HEK293 (cell line): ENCODE measurements at regions not wholly inside any gene's neighbourhood (a gene's known extent, or its start where the extent isn't known, plus 50 kb on each side); places are given as distances from the start of the nearest gene placed in this dataset.

Experiments used
- CTCF ChIA-PET: fragments of 350-600 bp; formaldehyde crosslinking; extraction: SDS; loops from one replicate; lab custom pipeline; 2021; ENCODE audit warnings: antibody characterized with exemption; lab: Yijun Ruan, JAX
- POLR2A ChIA-PET: fragments of 300-600 bp; formaldehyde crosslinking; extraction: SDS; loops from one replicate; lab custom pipeline; 2020; ENCODE audit warnings: antibody characterized with exemption, inconsistent platforms; lab: Yijun Ruan, JAX
- H3K27ac ChIP-seq: fragments of 200-500 bp; sonication (Bioruptor generic); 2 replicates; pipeline ENCODE4 v1.5.1; 2014; ENCODE audit warnings: low read depth, low read length, control low read depth, inconsistent platforms; ENCODE audit errors: extremely low read depth
- H3K36me3 ChIP-seq, 2 experiments: fragments of 200-500 bp in 1 of 2; sonication (Bioruptor generic) in 1 of 2; 1 replicate in 1 of 2; 2 replicates in 1 of 2; pipeline ENCODE4 v1.5.1; 2014 to 2017; ENCODE audit warnings: inconsistent platforms in 2 of 2, low read length in 2 of 2; ENCODE audit not compliant: control insufficient read depth in 2 of 2, insufficient read depth in 1 of 2
- H3K4me1 ChIP-seq: fragments of 200-500 bp; sonication (Bioruptor generic); 2 replicates; pipeline ENCODE4 v1.5.1; 2014; ENCODE audit warnings: mild to moderate bottlenecking, low read length, inconsistent platforms; ENCODE audit not compliant: control insufficient read depth, insufficient read depth
- H3K4me3 ChIP-seq: 2 replicates; pipeline ENCODE4 v1.5.1; 2011; ENCODE audit warnings: low read depth, mild to moderate bottlenecking, control low read depth, low read length, moderate library complexity
- H3K9me3 ChIP-seq: fragments of 200-500 bp; sonication (Bioruptor generic); 2 replicates; pipeline ENCODE4 v1.5.1; 2014; ENCODE audit warnings: low read depth, low read length, inconsistent platforms; ENCODE audit not compliant: control insufficient read depth, insufficient read depth
- FEZF1 ChIP-seq: fragments of 450-650 bp; formaldehyde crosslinking; IDR thresholded peaks from 2 replicates; pipeline ENCODE4 v1.5.1; 2016; ENCODE audit warnings: missing biosample characterization, missing genetic modification characterization
- GLIS1 ChIP-seq: fragments of 450-650 bp; formaldehyde crosslinking; IDR thresholded peaks from 2 replicates; pipeline ENCODE4 v1.5.1; 2016; ENCODE audit warnings: missing biosample characterization, missing genetic modification characterization
- IKZF3 ChIP-seq: fragments of 450-650 bp; IDR thresholded peaks from 2 replicates; pipeline ENCODE4 v1.5.0; 2018; ENCODE audit warnings: missing biosample characterization, mild to moderate bottlenecking, missing genetic modification characterization, moderate library complexity
- KLF17 ChIP-seq: fragments of 450-650 bp; formaldehyde crosslinking; IDR thresholded peaks from 2 replicates; pipeline ENCODE4 v1.5.1; 2016; ENCODE audit warnings: missing biosample characterization, missing genetic modification characterization
- PBX3 ChIP-seq: sonication (generic); formaldehyde crosslinking; IDR thresholded peaks from 2 replicates; pipeline ENCODE4 v1.8.1; 2022; ENCODE audit warnings: mild to moderate bottlenecking, moderate library complexity, missing genetic modification reagents
- PRDM2 ChIP-seq: fragments of 450-650 bp; formaldehyde crosslinking; IDR thresholded peaks from 2 replicates; pipeline ENCODE4 v1.5.1; 2016; ENCODE audit warnings: missing biosample characterization, missing genetic modification characterization, borderline replicate concordance
- RBAK ChIP-seq: fragments of 450-650 bp; formaldehyde crosslinking; IDR thresholded peaks from 2 replicates; pipeline ENCODE4 v1.5.1; 2016; ENCODE audit warnings: missing biosample characterization, missing genetic modification characterization
- SCRT2 ChIP-seq: fragments of 450-650 bp; formaldehyde crosslinking; IDR thresholded peaks from 2 replicates; pipeline ENCODE4 v1.5.1; 2016; ENCODE audit warnings: missing biosample characterization, missing genetic modification characterization
- ZBTB1 ChIP-seq: fragments of 450-650 bp; formaldehyde crosslinking; IDR thresholded peaks from 2 replicates; pipeline ENCODE4 v1.5.1; 2016; ENCODE audit warnings: missing biosample characterization, missing genetic modification characterization
- ZBTB44 ChIP-seq: fragments of 450-650 bp; IDR thresholded peaks from 2 replicates; pipeline ENCODE4 v1.5.1; 2018; ENCODE audit warnings: missing biosample characterization, mild to moderate bottlenecking, missing genetic modification characterization
- ZNF112 ChIP-seq: fragments of 450-650 bp; formaldehyde crosslinking; IDR thresholded peaks from 2 replicates; pipeline ENCODE4 v1.5.0; 2017; ENCODE audit warnings: missing biosample characterization, missing genetic modification characterization
- ZNF138 ChIP-seq: fragments of 450-650 bp; formaldehyde crosslinking; IDR thresholded peaks from 2 replicates; pipeline ENCODE4 v1.5.1; 2016; ENCODE audit warnings: missing biosample characterization, missing genetic modification characterization, borderline replicate concordance
- ZNF174 ChIP-seq: fragments of 450-650 bp; formaldehyde crosslinking; IDR thresholded peaks from 2 replicates; pipeline ENCODE4 v1.5.0; 2017; ENCODE audit warnings: missing biosample characterization, mild to moderate bottlenecking, missing genetic modification characterization
- ZNF501 ChIP-seq: fragments of 450-650 bp; formaldehyde crosslinking; IDR thresholded peaks from 2 replicates; pipeline ENCODE4 v1.5.1; 2016; ENCODE audit warnings: missing biosample characterization, missing genetic modification characterization
- ZNF561 ChIP-seq: fragments of 450-650 bp; IDR thresholded peaks from 2 replicates; pipeline ENCODE4 v1.5.1; 2018; ENCODE audit warnings: missing biosample characterization, missing genetic modification characterization, borderline replicate concordance
- ZNF621 ChIP-seq: fragments of 450-650 bp; formaldehyde crosslinking; IDR thresholded peaks from 2 replicates; pipeline ENCODE4 v1.5.1; 2017; ENCODE audit warnings: missing biosample characterization, missing genetic modification characterization
- ZNF76 ChIP-seq: fragments of 450-650 bp; formaldehyde crosslinking; IDR thresholded peaks from 2 replicates; pipeline ENCODE4; 2016; ENCODE audit warnings: low read depth, missing biosample characterization, missing genetic modification characterization, borderline replicate concordance
- ZSCAN16 ChIP-seq: fragments of 450-650 bp; formaldehyde crosslinking; IDR thresholded peaks from 2 replicates; pipeline ENCODE4 v1.5.1; 2016; ENCODE audit warnings: missing biosample characterization, missing genetic modification characterization
- TF ChIP-seq, protein P1 (sequence below): fragments of 450-650 bp; formaldehyde crosslinking; IDR thresholded peaks from 2 replicates; pipeline ENCODE4 v1.5.1; 2016; ENCODE audit warnings: missing biosample characterization, missing genetic modification characterization
- TF ChIP-seq, protein P2 (sequence below): fragments of 450-650 bp; formaldehyde crosslinking; IDR thresholded peaks from 2 replicates; pipeline ENCODE4 v1.5.1; 2017; ENCODE audit warnings: missing biosample characterization, mild to moderate bottlenecking, missing genetic modification characterization, moderate library complexity

- POLR2A ChIA-PET = no interaction called here
- Histone ChIP-seq H3K9me3 (no peaks in the 10 kb centered on the region), H3K4me3 (no peak overlapping the region), H3K27ac (no peak overlapping the region), H3K4me1 (no peaks in the 10 kb centered on the region), H3K36me3 (no peaks in the 10 kb centered on the region)
- TF ChIP-seq ZNF174 (tag by site-specific recombination) (no peak), FEZF1 (tag by site-specific recombination) (no peak), KLF17 (tag by site-specific recombination) (no peak), ZSCAN16 (tag by site-specific recombination) (no peak), PBX3 (CRISPR knock-in tag) (no peak)
- TF ChIP-seq, protein P1, sequence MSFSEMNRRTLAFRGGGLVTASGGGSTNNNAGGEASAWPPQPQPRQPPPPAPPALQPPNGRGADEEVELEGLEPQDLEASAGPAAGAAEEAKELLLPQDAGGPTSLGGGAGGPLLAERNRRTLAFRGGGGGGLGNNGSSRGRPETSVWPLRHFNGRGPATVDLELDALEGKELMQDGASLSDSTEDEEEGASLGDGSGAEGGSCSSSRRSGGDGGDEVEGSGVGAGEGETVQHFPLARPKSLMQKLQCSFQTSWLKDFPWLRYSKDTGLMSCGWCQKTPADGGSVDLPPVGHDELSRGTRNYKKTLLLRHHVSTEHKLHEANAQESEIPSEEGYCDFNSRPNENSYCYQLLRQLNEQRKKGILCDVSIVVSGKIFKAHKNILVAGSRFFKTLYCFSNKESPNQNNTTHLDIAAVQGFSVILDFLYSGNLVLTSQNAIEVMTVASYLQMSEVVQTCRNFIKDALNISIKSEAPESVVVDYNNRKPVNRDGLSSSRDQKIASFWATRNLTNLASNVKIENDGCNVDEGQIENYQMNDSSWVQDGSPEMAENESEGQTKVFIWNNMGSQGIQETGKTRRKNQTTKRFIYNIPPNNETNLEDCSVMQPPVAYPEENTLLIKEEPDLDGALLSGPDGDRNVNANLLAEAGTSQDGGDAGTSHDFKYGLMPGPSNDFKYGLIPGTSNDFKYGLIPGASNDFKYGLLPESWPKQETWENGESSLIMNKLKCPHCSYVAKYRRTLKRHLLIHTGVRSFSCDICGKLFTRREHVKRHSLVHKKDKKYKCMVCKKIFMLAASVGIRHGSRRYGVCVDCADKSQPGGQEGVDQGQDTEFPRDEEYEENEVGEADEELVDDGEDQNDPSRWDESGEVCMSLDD (tag by site-specific recombination) = no peak
- CTCF ChIA-PET = interaction anchor here (0.6 to 1.4 kb wide), 6 partner anchors 14 to 448 kb away, joined by 3 to 4 read pairs (median 3); no protein-coding TSS in a partner anchor
These were observed 108.4 kb downstream of the ZNF280B start for GRCh38 chr22:22400099-22400498.

GRCh38 chr22:22400964-22401363 lies 107.6 kb downstream of the ZNF280B start:
- ChIA-PET POLR2A (no interaction called here), CTCF (interaction anchor here (0.6 to 1.1 kb wide), 5 partner anchors 13 to 192 kb away, joined by 3 to 4 read pairs (median 3); no protein-coding TSS in a partner anchor)
- Histone ChIP-seq H3K36me3 (no peaks in the 10 kb centered on the region), H3K27ac (no peak overlapping the region), H3K4me3 (no peak overlapping the region), H3K9me3 (no peaks in the 10 kb centered on the region), H3K4me1 (no peaks in the 10 kb centered on the region)
- TF ChIP-seq ZBTB44 (tag by site-specific recombination) (no peak), ZNF76 (tag by site-specific recombination) (no peak), ZNF112 (tag by site-specific recombination) (no peak), ZBTB1 (tag by site-specific recombination) (no peak), ZNF501 (tag by site-specific recombination) (no peak), RBAK (no peak), ZNF561 (tag by site-specific recombination) (no peak), IKZF3 (no peak), ZNF621 (tag by site-specific recombination) (no peak), GLIS1 (tag by site-specific recombination) (no peak), SCRT2 (no peak), PRDM2 (tag by site-specific recombination) (no peak), ZNF138 (tag by site-specific recombination) (no peak)
- TF ChIP-seq, protein P2, sequence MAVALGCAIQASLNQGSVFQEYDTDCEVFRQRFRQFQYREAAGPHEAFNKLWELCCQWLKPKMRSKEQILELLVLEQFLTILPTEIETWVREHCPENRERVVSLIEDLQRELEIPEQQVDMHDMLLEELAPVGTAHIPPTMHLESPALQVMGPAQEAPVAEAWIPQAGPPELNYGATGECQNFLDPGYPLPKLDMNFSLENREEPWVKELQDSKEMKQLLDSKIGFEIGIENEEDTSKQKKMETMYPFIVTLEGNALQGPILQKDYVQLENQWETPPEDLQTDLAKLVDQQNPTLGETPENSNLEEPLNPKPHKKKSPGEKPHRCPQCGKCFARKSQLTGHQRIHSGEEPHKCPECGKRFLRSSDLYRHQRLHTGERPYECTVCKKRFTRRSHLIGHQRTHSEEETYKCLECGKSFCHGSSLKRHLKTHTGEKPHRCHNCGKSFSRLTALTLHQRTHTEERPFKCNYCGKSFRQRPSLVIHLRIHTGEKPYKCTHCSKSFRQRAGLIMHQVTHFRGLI (tag by site-specific recombination) = no peak
